Activated CD8-positive, alpha-beta T cell treated with anti-CD3 and anti-CD28 coated beads for 36 hours (primary cell): ENCODE measurements at regions not wholly inside any gene's neighbourhood (a gene's known extent, or its start where the extent isn't known, plus 50 kb on each side); places are given as distances from the start of the nearest gene placed in this dataset.

Experiments
- ATAC-seq: fragments of 200-7000 bp; cut with Tn5 transposase; one replicate; pipeline ENCODE4 v1.10.0; 2021; ENCODE audit warnings: mild to moderate bottlenecking, moderate library complexity
- CTCF ChIA-PET: fragments of 350-600 bp; sonication (Branson Sonifier 250); formaldehyde crosslinking; loops from one replicate; lab custom pipeline; 2021; ENCODE audit warnings: antibody characterized with exemption; lab: Charles Lee
- POLR2A ChIA-PET: fragments of 350-600 bp; sonication (Branson Sonifier 250); formaldehyde crosslinking; loops from one replicate; lab custom pipeline; 2021; ENCODE audit warnings: antibody characterized with exemption; lab: Charles Lee
- DNase-seq: peaks from one replicate; pipeline ENCODE4 v3.0.0-alpha.2; 2020
- H3K27ac Mint-ChIP-seq: one replicate; pipeline ENCODE4 v1.8.0; 2021; ENCODE audit warnings: mild to moderate bottlenecking, mixed read lengths
- H3K27me3 Mint-ChIP-seq: one replicate; pipeline ENCODE4 v1.8.0; 2021; ENCODE audit warnings: mixed read lengths
- H3K36me3 Mint-ChIP-seq: one replicate; pipeline ENCODE4 v1.8.0; 2021; ENCODE audit warnings: low read depth, mixed read lengths
- H3K4me1 Mint-ChIP-seq: one replicate; pipeline ENCODE4 v1.8.0; 2021; ENCODE audit warnings: low read depth, mixed read lengths
- H3K4me3 Mint-ChIP-seq: one replicate; pipeline ENCODE4 v1.8.0; 2021; ENCODE audit warnings: mild to moderate bottlenecking, moderate library complexity, mixed read lengths
- H3K9me3 Mint-ChIP-seq: one replicate; pipeline ENCODE4 v1.8.0; 2021; ENCODE audit warnings: mixed read lengths
- intact Hi-C: fragments of 100-400 bp; cut with micrococcal nuclease; formaldehyde crosslinking; loops from one replicate; pipeline ENCODE4 v1.10.0; 2022
- TF ChIP-seq, protein P1 (sequence below): fragments of 200-600 bp; IDR thresholded peaks from one replicate; pipeline ENCODE4 v1.8.0; 2022; ENCODE audit warnings: antibody characterized with exemption, mild to moderate bottlenecking

DNA sequence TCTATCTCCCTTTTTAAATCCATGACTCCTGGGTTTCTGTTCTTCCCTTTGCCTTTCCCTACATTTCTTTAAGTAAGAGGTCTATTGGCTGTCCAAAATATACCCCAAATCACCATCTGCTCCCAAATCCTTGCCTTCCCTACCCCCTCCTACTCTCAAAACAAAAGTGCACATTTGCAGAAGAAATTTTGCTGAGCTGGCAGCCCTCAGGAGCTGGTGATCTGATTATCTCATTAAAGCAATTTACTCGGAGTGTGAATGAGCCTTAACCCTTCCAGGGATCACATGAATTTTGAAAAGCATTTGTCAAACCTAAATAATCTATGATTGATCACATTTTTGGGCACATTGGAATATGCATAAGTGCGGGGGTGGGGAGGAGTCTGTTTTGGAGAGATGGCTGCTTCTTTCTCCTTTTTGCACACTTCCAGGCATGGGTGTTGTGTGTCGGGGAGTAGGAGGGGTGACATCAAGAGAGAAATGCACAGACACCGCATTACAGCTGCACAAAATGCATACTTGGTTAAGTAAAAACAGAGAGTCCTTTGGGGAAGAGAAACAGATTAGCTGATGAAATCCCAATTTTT is 892.6 kb downstream of the TUSC7 start:
- TF ChIP-seq, protein P1, sequence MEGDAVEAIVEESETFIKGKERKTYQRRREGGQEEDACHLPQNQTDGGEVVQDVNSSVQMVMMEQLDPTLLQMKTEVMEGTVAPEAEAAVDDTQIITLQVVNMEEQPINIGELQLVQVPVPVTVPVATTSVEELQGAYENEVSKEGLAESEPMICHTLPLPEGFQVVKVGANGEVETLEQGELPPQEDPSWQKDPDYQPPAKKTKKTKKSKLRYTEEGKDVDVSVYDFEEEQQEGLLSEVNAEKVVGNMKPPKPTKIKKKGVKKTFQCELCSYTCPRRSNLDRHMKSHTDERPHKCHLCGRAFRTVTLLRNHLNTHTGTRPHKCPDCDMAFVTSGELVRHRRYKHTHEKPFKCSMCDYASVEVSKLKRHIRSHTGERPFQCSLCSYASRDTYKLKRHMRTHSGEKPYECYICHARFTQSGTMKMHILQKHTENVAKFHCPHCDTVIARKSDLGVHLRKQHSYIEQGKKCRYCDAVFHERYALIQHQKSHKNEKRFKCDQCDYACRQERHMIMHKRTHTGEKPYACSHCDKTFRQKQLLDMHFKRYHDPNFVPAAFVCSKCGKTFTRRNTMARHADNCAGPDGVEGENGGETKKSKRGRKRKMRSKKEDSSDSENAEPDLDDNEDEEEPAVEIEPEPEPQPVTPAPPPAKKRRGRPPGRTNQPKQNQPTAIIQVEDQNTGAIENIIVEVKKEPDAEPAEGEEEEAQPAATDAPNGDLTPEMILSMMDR, result no peak
- DNase-seq, result no peak
- Mint-ChIP-seq H3K27me3 (no peaks in the 10 kb centered on the region), H3K4me3 (no peak overlapping the region), H3K36me3 (no peaks in the 10 kb centered on the region), H3K4me1 (no peaks in the 10 kb centered on the region), H3K9me3 (peaks cover 2% of the 10 kb centered on the region), H3K27ac (no peak overlapping the region)
- ChIA-PET CTCF (no interaction called here), POLR2A (no interaction called here)
- no peak for ATAC-seq
- intact Hi-C loops, result no loop called here

DNA sequence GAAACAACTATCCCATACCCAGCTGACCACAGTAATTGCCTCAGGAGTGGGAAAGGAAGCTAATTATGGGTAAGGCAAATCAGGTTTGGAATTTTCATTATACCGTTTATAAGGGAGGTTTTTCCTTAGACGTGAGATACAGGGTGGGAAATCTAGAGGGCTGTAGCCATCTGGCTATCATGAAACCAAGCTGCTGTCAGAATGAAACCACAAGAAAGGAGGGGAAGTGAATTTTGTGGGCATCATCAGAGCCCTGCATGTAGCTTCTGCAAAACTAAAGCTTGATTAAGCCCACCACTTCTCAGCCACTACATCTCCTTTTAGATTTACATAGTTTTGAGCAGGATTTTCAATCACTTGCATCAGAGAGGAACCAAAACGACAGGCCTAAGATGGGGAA is 893.5 kb downstream of the TUSC7 start:
- no peaks in the 10 kb centered on the region for H3K4me1 Mint-ChIP-seq
- no peak overlapping the region for H3K27ac Mint-ChIP-seq
- ATAC-seq (no peak), DNase-seq (no peak)
- ChIA-PET POLR2A (no interaction called here), CTCF (no interaction called here)
- no peaks in the 10 kb centered on the region for H3K27me3 Mint-ChIP-seq
- peaks cover 2% of the 10 kb centered on the region for H3K9me3 Mint-ChIP-seq
- no peak overlapping the region for H3K4me3 Mint-ChIP-seq
- no peaks in the 10 kb centered on the region for H3K36me3 Mint-ChIP-seq
- intact Hi-C loops, result no loop called here
- TF ChIP-seq, protein P1, result no peak

DNA sequence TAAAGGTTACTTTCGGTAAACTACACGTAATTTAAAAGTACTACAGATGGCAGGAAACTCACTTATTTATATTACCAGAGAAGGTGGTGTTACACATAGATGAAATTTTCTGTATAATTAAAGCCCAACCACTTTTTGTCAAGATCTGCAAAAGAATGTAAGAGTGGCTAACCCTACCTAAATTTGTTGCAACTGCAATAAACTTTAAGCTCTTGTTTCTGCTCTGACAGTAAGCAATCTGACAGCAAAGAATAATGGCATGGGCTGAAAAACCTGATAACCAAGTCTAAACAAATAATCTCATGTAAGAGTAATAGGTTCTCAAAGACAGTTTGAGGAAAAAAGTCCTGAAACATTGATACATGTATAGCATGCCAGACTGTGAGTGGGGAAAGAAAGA is 897.3 kb downstream of the TUSC7 start:
- H3K36me3 Mint-ChIP-seq, result no peaks in the 10 kb centered on the region
- no peaks in the 10 kb centered on the region for H3K27me3 Mint-ChIP-seq
- DNase-seq (no peak), ATAC-seq (no peak)
- no peaks in the 10 kb centered on the region for H3K4me1 Mint-ChIP-seq
- TF ChIP-seq, protein P1, result no peak
- no peak overlapping the region for H3K27ac Mint-ChIP-seq
- no peak overlapping the region for H3K4me3 Mint-ChIP-seq
- CTCF ChIA-PET, result no interaction called here
- peaks cover 6% of the 10 kb centered on the region for H3K9me3 Mint-ChIP-seq
- intact Hi-C loops, result no loop called here
- POLR2A ChIA-PET, result no interaction called here

DNA sequence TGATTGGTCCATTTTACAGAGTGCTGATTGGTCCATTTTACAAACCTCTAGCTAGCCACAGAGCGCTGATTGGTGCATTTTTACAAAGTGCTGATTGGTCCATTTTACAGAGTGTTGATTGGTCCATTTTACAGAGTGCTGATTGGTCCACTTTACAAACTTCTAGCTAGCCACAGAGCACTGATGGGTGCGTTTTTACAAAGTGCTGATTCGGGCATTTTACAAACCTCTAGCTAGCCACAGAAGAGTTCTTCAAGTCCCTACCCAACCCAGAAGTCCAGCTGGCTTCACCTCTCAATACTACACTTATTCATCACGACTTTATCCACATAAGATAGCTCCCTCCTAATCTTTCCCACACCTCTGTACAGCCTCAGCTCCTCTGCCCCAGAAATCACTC is 899.8 kb downstream of the TUSC7 start:
- H3K27me3 Mint-ChIP-seq, result no peaks in the 10 kb centered on the region
- DNase-seq (no peak), ATAC-seq (no peak)
- POLR2A ChIA-PET, result no interaction called here
- H3K27ac Mint-ChIP-seq, result no peak overlapping the region
- no peaks in the 10 kb centered on the region for H3K36me3 Mint-ChIP-seq
- CTCF ChIA-PET, result interaction anchor here (1.5 kb wide), 1 partner anchor 13 kb away, joined by 3 read pairs; no protein-coding TSS in a partner anchor
- TF ChIP-seq, protein P1, result no peak
- H3K4me3 Mint-ChIP-seq, result no peak overlapping the region
- H3K9me3 Mint-ChIP-seq, result peaks cover 6% of the 10 kb centered on the region
- no peaks in the 10 kb centered on the region for H3K4me1 Mint-ChIP-seq
- intact Hi-C loops, result no loop called here

DNA sequence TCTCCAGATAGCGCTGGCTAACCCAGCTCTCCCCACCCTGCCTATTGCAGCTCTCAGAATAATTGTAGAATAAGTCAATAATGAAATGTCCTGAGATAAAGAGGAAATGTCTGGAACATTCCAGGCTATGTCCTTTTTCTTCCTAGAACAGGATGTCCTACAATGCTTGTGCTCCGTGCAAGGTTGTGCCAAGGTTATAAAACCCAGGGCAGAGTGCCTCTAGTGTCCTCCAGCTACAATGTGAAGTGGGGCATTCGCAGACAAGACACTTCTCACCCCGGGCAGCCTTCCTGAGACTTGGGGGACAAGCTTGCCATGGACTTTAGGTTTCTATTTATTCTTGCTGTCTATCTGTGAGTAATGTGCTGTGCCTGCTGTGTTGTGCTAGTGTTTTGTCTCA is 900.6 kb downstream of the TUSC7 start:
- TF ChIP-seq, protein P1, result no peak
- H3K4me1 Mint-ChIP-seq, result no peaks in the 10 kb centered on the region
- intact Hi-C loops, result no loop called here
- peaks cover 6% of the 10 kb centered on the region for H3K9me3 Mint-ChIP-seq
- H3K36me3 Mint-ChIP-seq, result no peaks in the 10 kb centered on the region
- no peak overlapping the region for H3K4me3 Mint-ChIP-seq
- ATAC-seq, result no peak
- H3K27me3 Mint-ChIP-seq, result no peaks in the 10 kb centered on the region
- no peak for DNase-seq
- CTCF ChIA-PET, result no interaction called here
- H3K27ac Mint-ChIP-seq, result no peak overlapping the region
- POLR2A ChIA-PET, result no interaction called here
